NCI-H187 (cell line): ENCODE measurements at regions not wholly inside any gene's neighbourhood (a gene's known extent, or its start where the extent isn't known, plus 50 kb on each side); places are given as distances from the start of the nearest gene placed in this dataset.

Experiments
- DNase-seq, 2 experiments: peaks; one replicate each; lab custom pipeline; 2025; lab: John Stamatoyannopoulos, UW

GRCh38 chr15:77819851-77820728 lies 187.4 kb upstream of the LINGO1 start:
- no peak for DNase-seq

- no peak for DNase-seq
These were observed 186.5 kb upstream of the LINGO1 start for GRCh38 chr15:77819048-77819850.

- no peak for DNase-seq
These were observed 185.9 kb upstream of the LINGO1 start for GRCh38 chr15:77818484-77819047.

- no peak for DNase-seq
These were observed 184.7 kb upstream of the LINGO1 start for GRCh38 chr15:77817434-77817833.

- no peak for DNase-seq
These were observed 184.3 kb upstream of the LINGO1 start for GRCh38 chr15:77816983-77817382.

GRCh38 chr15:77815015-77815414 lies 182.3 kb upstream of the LINGO1 start:
- DNase-seq: no peak

GRCh38 chr15:77812664-77813063 lies 180.0 kb upstream of the LINGO1 start:
- no peak for DNase-seq

- DNase-seq: no peak
These were observed 178.6 kb upstream of the LINGO1 start for GRCh38 chr15:77811270-77811669.

GRCh38 chr15:77810130-77810571 lies 177.4 kb upstream of the LINGO1 start:
- DNase-seq: no peak

- no peak for DNase-seq
These were observed 176.0 kb upstream of the LINGO1 start for GRCh38 chr15:77808581-77809177.

- no peak for DNase-seq
These were observed 175.4 kb upstream of the LINGO1 start for GRCh38 chr15:77808075-77808474.

GRCh38 chr15:77807611-77808010 lies 174.9 kb upstream of the LINGO1 start:
- no peak for DNase-seq

GRCh38 chr15:77807115-77807514 lies 174.4 kb upstream of the LINGO1 start:
- no peak for DNase-seq

- no peak for DNase-seq
These were observed 171.5 kb upstream of the LINGO1 start for GRCh38 chr15:77804210-77804609.

GRCh38 chr15:77803487-77803886 lies 170.8 kb upstream of the LINGO1 start:
- DNase-seq: no peak

- DNase-seq: no peak
These were observed 167.6 kb upstream of the LINGO1 start for GRCh38 chr15:77800305-77800704.

GRCh38 chr15:77798847-77799246 lies 166.1 kb upstream of the LINGO1 start:
- no peak for DNase-seq

GRCh38 chr15:77798151-77798835 lies 165.6 kb upstream of the LINGO1 start:
- no peak for DNase-seq

- no peak for DNase-seq
These were observed 164.6 kb upstream of the LINGO1 start for GRCh38 chr15:77797270-77797669.

- DNase-seq: no peak
These were observed 163.5 kb upstream of the LINGO1 start for GRCh38 chr15:77796046-77796729.

GRCh38 chr15:77795446-77795845 lies 162.7 kb upstream of the LINGO1 start:
- no peak for DNase-seq
